Hepatic stellate cell (primary cell): ENCODE measurements at regions not wholly inside any gene's neighbourhood (a gene's known extent, or its start where the extent isn't known, plus 50 kb on each side); places are given as distances from the start of the nearest gene placed in this dataset.
A peak's percentile ranks its signal among the peaks of the same experiment; 100 is the strongest.

Source experiments
- DNase-seq: peaks from one replicate; pipeline ENCODE4 v3.0.0; 2011; ENCODE audit warnings: low spot score

DNA sequence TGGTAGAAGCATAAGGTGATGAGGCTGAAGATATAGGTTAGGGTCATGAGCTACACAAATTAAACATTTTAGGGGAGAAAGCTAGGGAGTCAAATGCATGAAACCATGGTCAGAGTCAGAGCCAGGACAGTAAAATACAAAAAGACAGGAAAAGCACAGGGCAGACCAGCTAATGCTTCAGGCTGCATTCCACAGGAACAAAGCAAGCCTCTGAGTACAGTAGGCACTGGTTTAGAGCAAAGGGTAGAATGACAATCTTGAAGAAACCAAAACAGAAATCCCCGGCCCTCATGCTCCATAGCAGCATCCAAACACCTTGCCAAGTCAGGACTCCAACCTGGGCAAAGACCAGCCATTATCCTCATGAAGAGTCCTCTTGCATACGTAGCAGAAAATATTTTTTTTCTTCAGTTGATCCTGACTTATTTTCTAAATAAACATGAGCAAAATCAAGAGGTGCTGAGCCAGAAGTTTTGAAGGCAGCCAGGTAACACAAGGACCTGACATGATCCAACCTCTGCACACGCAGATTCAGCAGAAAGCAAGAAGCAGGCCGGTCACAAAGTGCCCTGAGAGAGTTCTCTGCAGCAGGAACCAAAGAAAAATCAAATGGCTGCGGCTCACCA is 273.1 kb downstream of the TTLL7 start:
- DNase-seq, result no peak

DNA sequence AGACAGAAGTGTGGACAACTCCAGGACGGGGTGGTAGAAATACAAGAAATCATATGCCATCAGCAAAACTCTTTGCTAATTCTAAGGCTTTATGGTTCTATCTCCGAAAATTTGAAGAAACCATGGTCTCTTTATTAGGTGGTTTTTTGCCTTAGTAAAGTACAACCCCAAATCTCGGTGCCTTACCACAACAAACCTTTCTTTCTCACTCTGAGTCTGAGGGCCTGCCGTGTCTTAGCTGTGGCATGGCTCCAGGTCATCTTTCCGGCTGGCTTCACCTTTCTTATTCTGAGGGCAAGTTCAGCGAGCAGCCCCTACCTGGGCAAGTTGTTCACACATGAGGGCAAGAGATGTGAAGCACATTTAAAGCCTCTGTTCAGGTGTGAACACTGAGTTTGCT is 280.6 kb downstream of the TTLL7 start:
- no peak for DNase-seq

DNA sequence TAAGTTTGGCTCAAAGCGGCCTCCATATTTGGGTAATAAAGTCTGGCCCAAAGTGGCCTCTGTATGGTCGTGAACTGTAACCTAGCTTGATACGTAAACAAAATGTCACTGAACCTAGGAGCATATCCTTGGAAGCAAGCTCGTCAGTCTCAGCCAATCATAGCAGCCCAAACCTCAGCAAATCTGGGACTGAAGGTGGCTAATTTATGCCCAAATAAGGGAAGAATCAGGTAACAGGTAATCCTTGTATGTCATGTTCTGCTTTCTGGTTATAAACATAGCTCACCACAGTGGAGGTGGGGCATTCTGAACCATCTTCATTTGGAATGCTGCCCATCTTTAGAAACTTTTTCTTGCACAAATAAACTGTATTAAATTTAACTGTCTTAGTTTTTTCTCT is 281.1 kb downstream of the TTLL7 start:
- no peak for DNase-seq

DNA sequence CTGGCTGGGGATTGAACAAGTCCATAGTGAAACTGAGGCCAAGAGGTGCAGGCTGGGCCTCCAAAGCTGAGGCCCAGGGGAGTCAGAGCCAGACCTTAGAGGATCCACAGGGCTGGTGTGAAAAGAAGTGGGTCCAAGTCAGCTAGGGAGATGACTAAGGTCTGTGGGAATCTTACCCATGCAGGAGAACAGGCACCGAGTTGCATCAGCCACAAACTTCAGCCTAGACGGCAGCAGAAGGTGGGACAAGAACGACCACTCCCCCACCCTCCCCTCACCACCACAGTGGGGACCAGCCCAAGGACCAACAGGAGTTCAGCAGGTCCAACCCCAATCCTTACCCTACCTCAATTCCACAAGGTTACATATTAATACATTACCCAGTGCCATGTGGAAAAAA is 282.3 kb downstream of the TTLL7 start:
- no peak for DNase-seq

DNA sequence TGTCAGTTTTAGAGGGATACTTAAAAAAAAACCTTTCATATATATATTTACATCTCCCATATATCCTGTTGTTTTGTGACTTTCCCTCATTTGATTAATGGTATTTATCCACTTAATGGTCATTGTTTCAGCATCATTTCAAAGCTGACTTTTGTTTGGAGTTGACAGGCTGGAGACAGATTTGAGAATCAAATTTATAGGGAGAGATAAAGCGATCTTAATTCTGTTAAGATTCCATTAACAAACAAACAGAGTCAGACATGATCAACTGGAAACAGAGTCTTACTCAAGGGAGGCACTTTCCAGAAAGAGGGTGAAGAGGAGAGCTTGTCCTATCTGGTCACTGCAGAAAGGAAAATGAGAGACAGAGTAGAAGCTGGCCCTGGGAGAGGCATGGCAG is 283.4 kb downstream of the TTLL7 start:
- no peak for DNase-seq

DNA sequence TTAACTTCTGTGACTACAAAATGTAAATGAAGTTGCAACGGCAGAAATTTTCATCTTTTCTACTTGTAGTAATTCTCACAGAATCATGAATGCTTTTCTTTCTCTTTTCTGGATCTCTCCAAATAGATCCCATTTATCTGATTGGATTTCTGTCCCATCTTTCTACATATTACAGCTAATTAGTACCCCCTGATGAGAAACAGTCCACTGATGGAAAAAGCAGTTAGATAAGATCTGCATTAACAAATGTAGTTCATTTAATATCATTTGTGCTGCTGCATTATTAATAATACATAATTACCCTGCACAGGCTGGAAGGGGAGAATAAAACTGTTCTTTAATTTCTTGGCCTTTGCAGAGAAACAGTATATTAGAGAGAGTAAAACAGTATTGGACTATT is 289.3 kb downstream of the TTLL7 start:
- DNase-seq, result no peak

DNA sequence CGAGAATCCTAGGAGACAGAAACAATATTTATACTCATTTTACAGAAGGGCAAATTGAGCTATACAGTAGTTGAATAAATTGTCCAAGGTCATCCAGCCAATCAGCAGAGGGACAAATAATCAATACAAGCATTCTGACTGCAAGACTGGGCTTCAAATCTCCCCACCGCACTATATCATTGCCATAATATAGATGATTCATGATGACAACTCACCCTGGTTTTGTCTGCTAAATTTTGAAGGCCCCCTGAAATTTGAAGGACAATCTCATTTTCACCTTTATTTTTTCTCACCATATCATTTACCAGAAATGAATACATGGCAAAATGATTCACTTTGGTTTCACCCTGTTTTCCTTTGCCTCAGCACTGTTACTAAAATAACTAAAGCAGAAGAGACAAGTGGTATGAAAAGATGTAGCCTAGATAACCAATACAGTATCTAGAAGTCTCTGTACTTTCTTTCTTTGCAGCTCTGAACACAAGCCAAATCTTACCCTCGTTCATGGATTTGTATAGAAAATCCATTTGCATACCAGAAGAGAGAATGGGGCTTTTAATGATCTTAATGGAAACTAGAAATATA is 292.5 kb downstream of the TTLL7 start:
- DNase-seq, result no peak

DNA sequence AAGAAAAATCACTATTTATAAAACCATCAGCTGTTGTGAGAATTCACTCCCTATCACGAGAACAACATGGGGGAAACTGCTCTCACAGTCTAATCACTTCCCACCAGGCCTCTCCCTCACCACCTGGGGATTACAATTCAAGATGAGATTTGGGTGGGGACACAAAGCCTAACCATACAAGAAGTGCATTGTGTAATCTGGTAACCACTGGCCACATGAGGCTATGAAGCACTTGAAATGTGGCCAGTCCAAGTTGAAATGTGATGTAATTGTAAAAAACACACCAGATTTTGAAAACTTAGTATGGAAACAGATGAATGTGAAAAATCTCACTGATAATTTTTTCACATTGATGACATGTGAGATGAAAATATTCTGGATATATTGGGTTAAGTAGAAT is 293.8 kb downstream of the TTLL7 start:
- DNase-seq, result no peak

DNA sequence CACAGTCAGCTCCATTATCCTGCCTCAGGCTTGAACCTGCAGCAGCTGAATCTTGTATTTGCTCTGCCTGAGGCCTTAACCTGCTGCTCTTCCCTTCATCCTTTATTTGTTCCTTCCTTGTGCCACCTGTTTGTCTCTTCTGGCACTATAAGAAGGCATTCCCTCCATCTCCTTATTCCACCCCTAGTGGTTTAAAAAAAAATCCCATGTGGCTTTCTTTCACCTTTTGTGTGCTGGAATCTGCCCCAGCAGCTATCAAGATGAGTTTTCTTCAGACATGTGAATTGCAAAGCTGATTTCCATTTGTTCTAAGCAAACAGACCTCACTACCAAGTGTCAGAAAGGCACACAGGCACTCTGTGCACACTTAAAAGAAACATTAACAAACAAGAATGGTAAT is 294.6 kb downstream of the TTLL7 start:
- no peak for DNase-seq

DNA sequence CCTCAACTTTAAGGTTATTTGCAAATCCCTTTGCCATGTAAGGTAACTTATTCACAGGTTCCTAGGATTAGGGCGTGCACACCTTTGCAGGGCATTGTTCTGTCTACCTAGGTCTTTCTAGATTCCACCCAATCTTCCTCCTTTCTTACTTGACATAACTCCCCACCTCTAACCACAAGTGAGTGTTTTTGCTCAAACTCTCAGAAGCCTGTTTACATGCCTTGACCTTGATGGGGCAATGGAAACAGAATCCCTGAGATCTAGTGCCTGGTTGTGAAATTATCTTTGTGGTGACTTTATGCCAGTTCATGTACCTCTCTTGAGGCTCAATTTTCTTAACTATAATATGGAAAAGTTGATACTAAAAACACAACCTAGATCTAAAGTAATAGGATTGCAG is 296.6 kb downstream of the TTLL7 start:
- no peak for DNase-seq

DNA sequence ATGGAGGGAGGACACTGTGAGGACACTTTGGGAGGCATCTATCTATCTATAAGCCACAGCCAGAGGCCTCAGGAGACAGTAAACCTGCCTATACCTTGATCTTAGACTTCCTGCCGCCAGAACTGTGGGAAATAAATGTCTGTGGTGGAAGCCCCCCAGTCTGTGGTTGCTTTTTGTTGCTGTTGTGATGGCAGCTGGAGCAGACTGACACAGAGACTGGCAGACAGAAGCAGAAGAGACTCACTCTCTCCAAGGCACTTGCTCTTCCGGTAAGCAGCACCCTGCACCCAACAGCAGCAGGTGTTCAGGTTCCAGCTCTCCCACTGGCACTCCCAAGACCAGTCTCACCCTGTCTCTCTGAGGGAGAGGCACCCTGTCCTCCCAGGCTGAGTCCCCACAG is 297.6 kb downstream of the TTLL7 start:
- DNase-seq, result no peak

DNA sequence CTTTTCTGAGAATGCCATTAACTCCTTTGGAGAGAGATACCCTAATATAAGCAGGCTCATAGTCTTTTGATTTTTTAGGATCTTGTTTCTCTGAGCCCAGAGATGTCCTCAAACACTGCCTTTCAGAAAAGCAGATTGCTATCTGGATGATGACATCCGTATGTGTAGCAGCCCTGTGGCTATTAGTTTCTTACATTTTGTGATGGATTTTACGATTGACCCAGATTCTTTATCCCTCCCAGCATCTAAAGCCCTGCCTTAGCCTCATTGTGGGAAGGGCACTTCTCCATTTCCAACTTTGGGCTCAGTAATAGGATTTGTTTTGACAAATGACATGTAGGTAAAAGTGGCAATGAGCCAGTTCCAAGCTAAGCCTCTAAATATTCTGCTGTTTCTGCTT is 300.3 kb downstream of the TTLL7 start:
- DNase-seq, result no peak

DNA sequence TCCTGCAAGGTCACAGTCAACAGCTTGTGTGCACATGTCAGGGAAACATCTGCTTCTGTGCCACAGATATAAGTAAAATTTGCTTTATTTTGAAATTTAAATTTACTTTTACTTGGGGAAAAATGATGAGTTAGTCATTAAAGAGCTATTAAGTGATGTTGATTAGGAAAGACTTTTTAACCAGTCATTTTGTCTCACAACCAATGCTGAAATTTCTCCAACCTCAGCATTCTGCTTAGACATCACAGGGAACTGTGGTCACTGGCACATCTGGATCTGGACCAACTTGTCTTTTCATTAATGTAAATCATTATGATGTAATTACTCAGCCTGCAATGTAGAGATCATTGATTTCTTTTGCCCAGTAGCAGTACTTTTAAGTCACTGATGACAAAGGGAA is 301.0 kb downstream of the TTLL7 start:
- no peak for DNase-seq

DNA sequence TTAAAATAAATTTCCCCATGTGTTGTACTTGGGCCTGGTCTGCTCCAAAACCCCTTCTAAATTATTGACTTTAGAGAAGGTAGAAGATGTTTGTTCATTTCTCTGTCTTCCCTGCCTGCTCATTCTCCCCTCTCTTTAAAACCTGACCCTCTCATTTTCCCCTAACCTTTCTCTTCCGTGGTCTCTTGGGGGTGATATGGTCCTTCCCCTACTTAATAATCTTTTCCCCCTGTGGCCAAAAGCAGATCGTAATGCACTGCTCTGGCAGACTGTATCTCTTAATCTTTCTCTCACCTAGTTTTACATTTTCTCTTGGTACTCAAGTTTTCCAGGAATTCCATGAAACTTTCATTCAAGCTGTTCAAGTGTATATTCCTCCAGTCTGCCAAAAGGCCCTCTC is 301.7 kb downstream of the TTLL7 start:
- no peak for DNase-seq

DNA sequence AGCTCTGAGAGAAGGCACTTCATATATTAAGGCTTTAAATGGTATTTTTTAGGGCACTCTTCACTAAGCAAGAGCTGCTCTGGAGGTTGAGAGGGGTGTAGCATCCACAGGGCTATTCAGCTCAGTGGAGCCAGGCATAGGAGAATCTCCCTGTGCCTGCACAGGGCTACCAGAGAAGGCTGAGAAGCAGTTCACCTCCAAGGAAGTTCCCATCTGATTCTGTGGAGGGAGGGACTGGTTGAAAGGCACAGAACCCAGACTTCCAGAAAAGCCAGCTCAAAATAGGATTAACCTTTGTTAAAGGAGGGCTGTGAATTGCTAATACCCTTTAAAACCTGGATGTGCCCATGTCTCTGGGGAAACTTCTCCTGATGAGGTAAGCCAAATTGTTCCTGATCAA is 304.5 kb downstream of the TTLL7 start:
- DNase-seq, result no peak

DNA sequence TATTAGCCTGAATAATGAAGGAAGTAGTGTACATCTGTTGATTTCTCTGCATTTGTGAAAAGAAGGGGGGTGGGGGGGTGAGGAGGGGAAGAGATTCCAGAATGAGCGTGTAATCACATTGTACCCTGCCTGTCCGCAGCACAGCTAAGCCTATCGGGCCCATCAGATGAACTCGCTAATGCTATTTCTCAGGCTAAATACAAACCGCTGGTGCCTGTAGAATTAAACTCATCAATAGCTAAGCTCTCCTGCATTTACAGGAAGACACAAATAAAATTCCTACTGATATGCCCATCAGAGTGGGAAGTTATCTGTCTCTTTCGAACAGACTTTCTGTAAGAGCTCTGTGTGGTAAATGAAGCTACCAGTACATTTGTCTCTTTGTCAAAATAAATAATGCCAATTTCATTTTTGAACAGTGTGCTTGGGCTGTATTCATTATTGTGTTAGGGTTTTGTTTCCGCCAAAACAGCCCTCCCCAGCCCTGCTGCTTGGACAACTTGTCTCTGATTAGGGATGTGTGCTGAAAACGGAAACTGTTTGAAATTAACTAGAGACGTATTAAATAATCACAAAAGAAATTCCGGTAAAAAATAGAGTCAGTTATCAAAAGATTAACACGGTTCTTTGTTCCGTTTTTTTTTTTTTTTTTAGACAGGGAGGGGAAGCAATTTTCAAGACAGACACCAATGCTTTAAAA is 305.4 kb downstream of the TTLL7 start:
- peak; percentile 15 for DNase-seq

DNA sequence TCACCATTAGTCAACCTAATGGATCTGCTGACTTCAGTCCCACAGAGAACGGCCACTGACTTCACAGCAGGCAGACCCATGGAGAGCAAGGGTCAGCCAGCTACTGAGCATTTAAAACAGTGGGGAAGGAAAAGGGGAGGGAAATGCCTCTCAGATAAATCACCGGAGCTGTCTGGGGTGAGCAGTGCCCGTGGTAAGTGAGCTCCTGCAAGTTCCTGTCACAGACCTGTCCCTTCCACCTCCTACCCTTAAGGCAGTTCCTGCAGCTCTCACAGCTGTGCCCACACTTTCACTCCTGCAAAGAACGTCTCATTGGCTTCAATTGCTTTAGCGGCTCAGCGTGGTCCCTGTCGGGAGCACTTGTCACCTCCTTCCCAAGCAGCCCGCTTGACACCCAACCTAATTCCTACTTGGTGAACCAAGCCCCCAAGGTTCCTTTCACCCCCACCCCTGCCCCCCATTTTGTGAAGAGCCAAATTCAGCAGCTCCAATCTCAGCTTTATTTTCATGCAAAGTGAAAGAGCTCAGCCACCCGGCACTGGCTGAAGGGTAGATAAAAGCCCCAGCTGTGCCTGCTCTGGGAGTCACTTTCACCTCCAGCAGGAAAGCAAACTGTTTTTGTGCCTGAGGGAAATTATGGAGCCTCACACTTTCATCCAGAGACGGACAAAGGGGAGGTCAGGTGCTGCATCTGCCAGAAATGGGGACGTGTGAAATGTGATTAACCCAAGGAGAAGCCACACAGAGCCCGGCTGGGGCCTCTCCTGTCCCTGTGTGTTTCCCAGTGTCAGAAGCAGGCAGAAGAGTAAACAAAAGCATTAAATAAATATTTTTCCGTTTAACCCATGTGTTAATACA is 306.2 kb downstream of the TTLL7 start:
- peak; percentile 42 for DNase-seq

DNA sequence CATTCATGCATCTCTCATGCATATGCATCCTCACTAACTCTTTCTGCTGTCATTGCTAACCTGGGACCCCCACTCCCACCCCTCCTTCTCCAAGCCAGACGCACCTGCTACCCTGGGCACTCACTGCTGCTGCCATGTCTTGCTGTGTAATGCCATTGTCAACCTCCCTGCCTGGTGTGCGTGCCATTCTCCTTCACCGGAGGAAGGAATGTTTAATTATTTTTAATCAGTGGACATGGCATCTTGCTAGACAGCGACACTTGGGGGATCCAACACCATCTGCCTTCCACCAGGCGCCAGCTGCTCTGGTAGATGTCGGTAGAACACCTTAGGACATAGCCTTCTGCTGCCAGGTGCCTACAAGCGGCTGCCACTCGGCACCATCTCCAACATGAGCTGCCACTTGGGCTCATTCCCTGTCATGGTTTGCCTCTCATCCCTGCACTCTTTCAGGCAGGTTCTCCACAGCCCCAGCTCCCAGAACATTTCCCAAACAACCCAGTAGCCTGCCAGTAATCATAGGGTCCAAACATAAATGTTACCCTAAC is 306.9 kb downstream of the TTLL7 start:
- DNase-seq, result no peak

DNA sequence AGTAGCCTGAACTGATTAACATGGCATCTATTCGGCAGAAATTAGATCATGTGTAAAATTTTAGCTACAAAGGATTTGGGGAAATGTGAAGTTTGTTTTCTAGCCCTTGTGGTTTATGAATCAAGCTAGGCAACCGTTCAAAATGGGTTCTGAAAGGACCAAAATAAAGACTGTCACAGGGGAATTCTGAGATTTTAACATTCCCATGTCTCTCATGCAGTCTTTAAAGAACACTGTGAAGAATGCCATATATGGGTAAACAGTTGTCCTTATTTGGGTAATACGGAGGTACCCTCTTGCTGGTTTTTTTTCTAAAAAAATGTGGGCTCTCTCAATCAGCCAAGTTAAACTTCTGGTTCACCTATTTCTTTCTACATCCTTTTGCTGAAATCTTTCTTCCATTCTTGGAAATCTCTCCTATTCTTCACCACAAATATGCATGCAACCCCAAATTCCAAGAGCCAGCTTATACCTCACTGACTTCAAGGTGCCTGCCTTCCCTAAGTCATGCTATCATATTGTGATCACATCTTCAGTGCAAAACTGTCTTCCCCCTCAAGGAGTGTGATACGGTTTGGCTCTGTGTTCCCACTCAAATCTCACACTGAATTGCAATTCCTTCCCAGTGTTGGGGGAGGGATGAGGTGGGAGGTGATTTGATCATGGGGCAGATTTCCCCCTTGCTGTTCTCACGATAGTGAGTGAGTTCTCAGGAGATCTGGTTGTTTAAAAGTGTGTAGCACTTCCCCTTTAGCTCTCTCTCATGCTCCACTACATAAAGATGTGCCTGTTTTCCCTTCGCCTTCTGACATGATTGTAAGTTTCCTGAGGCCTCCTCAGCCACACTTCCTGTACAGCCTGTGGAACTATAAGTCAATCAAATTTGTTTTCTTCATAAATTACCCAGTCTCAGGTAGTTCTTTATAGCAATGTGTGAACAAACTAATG is 308.7 kb downstream of the TTLL7 start:
- no peak for DNase-seq

DNA sequence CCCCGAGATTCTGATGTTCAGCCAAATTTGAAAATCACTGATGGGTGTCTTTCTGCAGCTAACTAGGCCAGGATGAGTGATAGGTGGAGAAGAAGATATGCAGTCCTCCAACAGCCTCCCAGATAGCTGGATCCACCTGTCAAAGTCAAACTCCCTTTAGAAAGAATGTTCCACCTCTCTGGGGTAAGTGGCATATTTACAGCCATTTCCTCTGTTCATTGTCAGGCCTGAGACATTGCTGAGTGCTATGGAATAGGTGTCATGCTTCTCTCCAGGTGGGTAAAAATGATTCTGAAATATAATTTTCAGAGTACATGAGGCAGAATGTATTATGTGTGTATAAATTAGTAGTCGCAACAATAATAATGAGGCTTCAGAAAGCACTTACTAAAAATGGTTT is 316.8 kb downstream of the TTLL7 start:
- DNase-seq, result no peak

DNA sequence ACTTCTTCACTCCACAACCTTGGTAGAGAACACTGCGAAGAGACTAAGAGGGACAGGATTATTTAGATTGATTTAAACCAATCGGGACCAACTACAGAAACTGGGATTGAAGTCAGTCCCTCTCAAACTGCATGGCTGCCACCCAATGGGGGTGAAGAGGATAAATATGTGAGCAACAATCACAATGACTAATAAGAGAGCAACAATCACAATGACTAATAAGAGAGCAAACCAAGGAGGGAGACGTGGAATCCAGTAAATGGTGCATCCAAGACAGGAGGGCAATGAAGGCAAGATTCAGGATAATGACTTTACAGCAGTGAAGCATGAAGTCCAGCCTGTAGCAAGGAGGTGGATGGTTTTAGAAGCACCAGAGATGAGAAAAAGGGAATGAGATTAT is 322.8 kb downstream of the TTLL7 start:
- peak; percentile 35 for DNase-seq
